K562 (cell line): ENCODE measurements at regions not wholly inside any gene's neighbourhood (a gene's known extent, or its start where the extent isn't known, plus 50 kb on each side); places are given as distances from the start of the nearest gene placed in this dataset.

Experiments used
- ATAC-seq: fragments of 200-7000 bp; cut with Tn5 transposase; 3 replicates; pipeline ENCODE4 v1.9.1; 2020; ENCODE audit warnings: moderate library complexity
- BruUV-seq: library from RNA; stranded (reverse); fragments of 400-500 nt; replicated peaks from 2 replicates; lab custom pipeline; 2021; lab: Mats Ljungman, UMichigan
- CTCF ChIA-PET: fragments of 300-600 bp; formaldehyde crosslinking; extraction: SDS; loops from one replicate; lab custom pipeline; 2021; ENCODE audit warnings: low intra/inter-chr PET ratio; lab: Yijun Ruan, JAX
- POLR2A ChIA-PET: fragments of 300-600, 350-650 bp; sonication (Branson Sonifier 250); formaldehyde crosslinking; extraction: SDS; loops from one replicate; lab custom pipeline; 2021; ENCODE audit warnings: antibody characterized with exemption, inconsistent platforms; lab: Yijun Ruan, JAX
- DNase-seq, 4 experiments: peaks; one replicate each; pipeline versions ENCODE4 v3.0.0 to v3.0.0-alpha.2; 2011 to 2018; ENCODE audit warnings: low spot score in 3 of 4, mixed read lengths in 3 of 4; ENCODE audit errors: extremely low read depth in 1 of 4
- FAIRE-seq: peaks from 2 replicates; lab custom pipeline; 2011; peaks lifted over from hg19 to GRCh38; lab: Jason Lieb, UNC
- H2AFZ ChIP-seq: 2 replicates; pipeline ENCODE4 v1.6.0; 2011; ENCODE audit warnings: low read depth, low read length, control low read depth, inconsistent platforms
- H3K27ac ChIP-seq: fragments of 200-600 bp; 3 replicates; pipeline ENCODE4 v1.8.0; 2011; ENCODE audit warnings: low read depth, mild to moderate bottlenecking, control low read depth, inconsistent platforms, low read length, moderate library complexity, mixed read lengths; ENCODE audit errors: extremely low read depth
- H3K27me3 ChIP-seq, 2 experiments: fragments of 300-600 bp in 1 of 2; 2 replicates in 1 of 2; 3 replicates in 1 of 2; pipeline versions ENCODE4 v1.6.0 to v1.8.0; 2011; ENCODE audit warnings: inconsistent platforms in 2 of 2, low read length in 2 of 2, mild to moderate bottlenecking in 1 of 2, mixed read lengths in 1 of 2, moderate library complexity in 1 of 2; ENCODE audit not compliant: control insufficient read depth in 2 of 2, insufficient read depth in 2 of 2
- H3K36me3 ChIP-seq: fragments of 300-600 bp; 3 replicates; pipeline ENCODE4 v1.8.0; 2011; ENCODE audit warnings: mild to moderate bottlenecking, low read length, inconsistent platforms; ENCODE audit not compliant: control insufficient read depth, insufficient read depth
- H3K4me1 ChIP-seq, 2 experiments: fragments of 200-600 bp in 1 of 2; replicated peaks in 1 of 2; 2 replicates in 1 of 2; 3 replicates in 1 of 2; pipeline versions ENCODE4 v1.5.1 to v1.8.0; 2011; ENCODE audit warnings: inconsistent platforms in 2 of 2, low read length in 2 of 2, mild to moderate bottlenecking in 1 of 2, mixed read lengths in 1 of 2, moderate library complexity in 1 of 2; ENCODE audit not compliant: control insufficient read depth in 2 of 2, insufficient read depth in 2 of 2
- H3K4me2 ChIP-seq: 2 replicates; pipeline ENCODE4 v1.6.1; 2011; ENCODE audit warnings: low read length, control low read depth, inconsistent platforms, mixed read lengths; ENCODE audit not compliant: insufficient read depth
- H3K4me3 ChIP-seq: fragments of 200-600 bp; sonication (generic), shearing (Covaris generic); 2 replicates; pipeline ENCODE4 v1.5.1; 2016; ENCODE audit warnings: control low read depth, inconsistent platforms
- H3K79me2 ChIP-seq: fragments of 200-600 bp; 3 replicates; pipeline ENCODE4 v1.8.0; 2011; ENCODE audit warnings: low read length, inconsistent platforms; ENCODE audit not compliant: control insufficient read depth, insufficient read depth
- H3K9ac ChIP-seq, 2 experiments: 2 replicates each; pipeline versions ENCODE4 v1.6.0 to v1.6.1; 2011; ENCODE audit warnings: low read depth in 2 of 2, low read length in 2 of 2, control low read depth in 1 of 2, inconsistent platforms in 1 of 2, mild to moderate bottlenecking in 1 of 2, mixed read lengths in 1 of 2; ENCODE audit not compliant: insufficient read depth in 1 of 2
- H3K9me1 ChIP-seq: one replicate; pipeline ENCODE4 v1.6.0; 2011; ENCODE audit warnings: inconsistent platforms, mild to moderate bottlenecking, low read length, moderate library complexity; ENCODE audit not compliant: control insufficient read depth, insufficient read depth
- H3K9me3 ChIP-seq: replicated peaks from 2 replicates; pipeline ENCODE4 v1.5.1; 2011; ENCODE audit warnings: low read depth, low read length, inconsistent platforms; ENCODE audit not compliant: control insufficient read depth, insufficient read depth
- H4K20me1 ChIP-seq: replicated peaks from 2 replicates; pipeline ENCODE4 v1.6.1; 2011; ENCODE audit warnings: low read length, inconsistent platforms, mixed read lengths; ENCODE audit not compliant: control insufficient read depth, insufficient read depth
- HCFC1 ChIP-seq: IDR thresholded peaks from 2 replicates; pipeline ENCODE4 v1.6.1; 2012; ENCODE audit warnings: low read depth, low read length, improper control_type of control experiment
- PHF21A ChIP-seq: fragments of 450-650 bp; IDR thresholded peaks from 2 replicates; pipeline ENCODE4 v1.6.1; 2017; ENCODE audit warnings: low read depth, borderline replicate concordance
- SMARCE1 ChIP-seq: fragments of 450-650 bp; IDR thresholded peaks from 2 replicates; pipeline ENCODE4 v1.7.1; 2016; ENCODE audit warnings: mild to moderate bottlenecking
- ZC3H11A ChIP-seq: IDR thresholded peaks from 2 replicates; pipeline ENCODE4 v1.6.1; 2012; ENCODE audit warnings: low read depth, low read length, improper control_type of control experiment
- ZNF212 ChIP-seq: fragments of 450-650 bp; formaldehyde crosslinking; IDR thresholded peaks from 2 replicates; pipeline ENCODE4 v1.4.0; 2020; ENCODE audit warnings: mild to moderate bottlenecking
- ZNF263 ChIP-seq: sonication (generic); formaldehyde crosslinking; IDR thresholded peaks from 2 replicates; pipeline ENCODE4 v1.8.0; 2022; ENCODE audit warnings: mild to moderate bottlenecking, missing genetic modification reagents, borderline replicate concordance
- WGBS: fragments of 100-300 bp; shearing (Covaris generic); methylation state at CpG from one replicate; pipeline ENCODE4 v1.1.6; 2016; ENCODE audit warnings: low coverage, mixed read lengths; ENCODE audit not compliant: insufficient coverage; ENCODE audit errors: missing lambda C conversion rate; 5-methylcytosine and 5-hydroxymethylcytosine counted together
- in situ Hi-C: fragments of 300-500 bp; cut with MboI; formaldehyde crosslinking; loops from 4 replicates; pipeline ENCODE4 v1.15.0; 2018; ENCODE audit warnings: inconsistent platforms, mixed read lengths
- intact Hi-C: fragments of 100-400 bp; cut with micrococcal nuclease; formaldehyde crosslinking; loops from 2 replicates; pipeline ENCODE4 v1.14.2; 2022
- TF ChIP-seq, protein P1 (sequence below): fragments of 450-650 bp; IDR thresholded peaks from 2 replicates; pipeline ENCODE4 v1.6.1; 2016; ENCODE audit warnings: low read depth
- TF ChIP-seq, protein P2 (sequence below): fragments of 450-650 bp; conservative IDR thresholded peaks from 2 replicates; pipeline ENCODE4 v1.6.1; 2016; ENCODE audit warnings: missing genetic modification characterization, low read depth, mild to moderate bottlenecking, missing compliant biosample characterization, moderate library complexity

DNA sequence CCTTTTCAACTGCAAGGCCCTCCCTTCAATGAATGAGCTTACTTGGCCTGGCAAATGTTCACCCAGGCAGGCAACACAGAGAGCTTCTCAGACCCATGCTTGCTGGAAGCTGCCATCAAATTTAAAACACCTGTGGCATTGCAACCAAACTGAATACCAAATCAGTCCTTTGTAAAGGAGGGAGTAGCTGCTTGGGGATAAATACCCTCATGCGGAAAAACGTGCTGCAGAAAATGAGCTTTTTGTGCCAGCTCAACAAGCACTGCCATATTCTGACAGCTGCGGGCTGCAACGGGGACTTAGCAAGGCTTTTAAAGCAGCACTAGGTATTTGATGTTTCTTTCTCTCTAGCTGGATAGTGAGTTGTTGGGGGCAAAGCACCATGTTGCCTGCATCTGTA is 119.7 kb downstream of the PLPPR4 start (continued):
- TF ChIP-seq, protein P1, sequence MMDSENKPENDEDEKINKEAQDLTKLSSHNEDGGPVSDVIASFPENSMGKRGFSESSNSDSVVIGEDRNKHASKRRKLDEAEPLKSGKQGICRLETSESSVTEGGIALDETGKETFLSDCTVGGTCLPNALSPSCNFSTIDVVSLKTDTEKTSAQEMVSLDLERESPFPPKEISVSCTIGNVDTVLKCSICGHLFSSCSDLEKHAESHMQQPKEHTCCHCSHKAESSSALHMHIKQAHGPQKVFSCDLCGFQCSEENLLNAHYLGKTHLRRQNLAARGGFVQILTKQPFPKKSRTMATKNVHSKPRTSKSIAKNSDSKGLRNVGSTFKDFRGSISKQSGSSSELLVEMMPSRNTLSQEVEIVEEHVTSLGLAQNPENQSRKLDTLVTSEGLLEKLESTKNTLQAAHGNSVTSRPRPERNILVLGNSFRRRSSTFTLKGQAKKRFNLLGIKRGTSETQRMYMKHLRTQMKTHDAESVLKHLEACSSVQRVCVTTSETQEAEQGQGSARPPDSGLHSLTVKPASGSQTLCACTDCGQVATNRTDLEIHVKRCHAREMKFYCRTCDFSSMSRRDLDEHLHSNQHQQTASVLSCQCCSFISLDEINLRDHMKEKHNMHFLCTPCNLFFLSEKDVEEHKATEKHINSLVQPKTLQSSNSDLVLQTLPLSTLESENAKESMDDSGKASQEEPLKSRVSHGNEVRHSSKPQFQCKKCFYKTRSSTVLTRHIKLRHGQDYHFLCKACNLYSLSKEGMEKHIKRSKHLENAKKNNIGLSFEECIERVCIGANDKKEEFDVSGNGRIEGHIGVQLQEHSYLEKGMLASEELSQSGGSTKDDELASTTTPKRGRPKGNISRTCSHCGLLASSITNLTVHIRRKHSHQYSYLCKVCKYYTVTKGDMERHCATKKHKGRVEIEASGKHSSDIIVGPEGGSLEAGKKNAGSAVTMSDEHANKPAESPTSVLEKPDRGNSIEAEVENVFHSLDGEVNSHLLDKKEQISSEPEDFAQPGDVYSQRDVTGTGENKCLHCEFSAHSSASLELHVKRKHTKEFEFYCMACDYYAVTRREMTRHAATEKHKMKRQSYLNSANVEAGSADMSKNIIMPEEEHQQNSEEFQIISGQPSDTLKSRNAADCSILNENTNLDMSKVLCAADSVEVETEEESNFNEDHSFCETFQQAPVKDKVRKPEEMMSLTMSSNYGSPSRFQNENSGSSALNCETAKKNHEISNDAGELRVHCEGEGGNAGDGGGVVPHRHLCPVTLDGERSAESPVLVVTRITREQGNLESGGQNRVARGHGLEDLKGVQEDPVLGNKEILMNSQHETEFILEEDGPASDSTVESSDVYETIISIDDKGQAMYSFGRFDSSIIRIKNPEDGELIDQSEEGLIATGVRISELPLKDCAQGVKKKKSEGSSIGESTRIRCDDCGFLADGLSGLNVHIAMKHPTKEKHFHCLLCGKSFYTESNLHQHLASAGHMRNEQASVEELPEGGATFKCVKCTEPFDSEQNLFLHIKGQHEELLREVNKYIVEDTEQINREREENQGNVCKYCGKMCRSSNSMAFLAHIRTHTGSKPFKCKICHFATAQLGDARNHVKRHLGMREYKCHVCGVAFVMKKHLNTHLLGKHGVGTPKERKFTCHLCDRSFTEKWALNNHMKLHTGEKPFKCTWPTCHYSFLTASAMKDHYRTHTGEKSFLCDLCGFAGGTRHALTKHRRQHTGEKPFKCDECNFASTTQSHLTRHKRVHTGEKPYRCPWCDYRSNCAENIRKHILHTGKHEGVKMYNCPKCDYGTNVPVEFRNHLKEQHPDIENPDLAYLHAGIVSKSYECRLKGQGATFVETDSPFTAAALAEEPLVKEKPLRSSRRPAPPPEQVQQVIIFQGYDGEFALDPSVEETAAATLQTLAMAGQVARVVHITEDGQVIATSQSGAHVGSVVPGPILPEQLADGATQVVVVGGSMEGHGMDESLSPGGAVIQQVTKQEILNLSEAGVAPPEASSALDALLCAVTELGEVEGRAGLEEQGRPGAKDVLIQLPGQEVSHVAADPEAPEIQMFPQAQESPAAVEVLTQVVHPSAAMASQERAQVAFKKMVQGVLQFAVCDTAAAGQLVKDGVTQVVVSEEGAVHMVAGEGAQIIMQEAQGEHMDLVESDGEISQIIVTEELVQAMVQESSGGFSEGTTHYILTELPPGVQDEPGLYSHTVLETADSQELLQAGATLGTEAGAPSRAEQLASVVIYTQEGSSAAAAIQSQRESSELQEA, result no peak

DNA sequence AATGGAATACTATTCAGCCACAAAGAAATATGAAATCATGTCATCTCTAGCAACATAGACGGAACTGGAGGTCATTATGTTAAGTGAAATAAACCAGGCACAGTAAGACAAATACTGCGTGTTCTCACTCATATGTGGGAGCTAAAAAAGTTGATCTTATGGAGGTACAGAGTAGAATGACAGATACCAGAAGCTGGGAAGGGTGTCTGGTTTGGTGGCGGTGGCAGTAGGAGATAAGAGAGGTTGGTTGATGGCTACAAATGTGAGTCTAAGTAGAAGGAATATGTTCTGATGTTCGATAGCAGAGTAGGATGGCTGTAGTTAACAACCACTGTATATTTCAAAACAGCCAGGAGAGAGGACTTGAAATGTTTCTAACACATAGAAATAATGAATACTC is 121.6 kb downstream of the PLPPR4 start:
- in situ Hi-C loops, result no loop called here
- no peak for TF ChIP-seq PHF21A
- TF ChIP-seq SMARCE1, result no peak
- no peak for TF ChIP-seq ZC3H11A
- no peak for TF ChIP-seq ZNF263 (CRISPR knock-in tag)
- TF ChIP-seq ZNF212, result no peak
- TF ChIP-seq HCFC1, result no peak
- TF ChIP-seq, protein P2, sequence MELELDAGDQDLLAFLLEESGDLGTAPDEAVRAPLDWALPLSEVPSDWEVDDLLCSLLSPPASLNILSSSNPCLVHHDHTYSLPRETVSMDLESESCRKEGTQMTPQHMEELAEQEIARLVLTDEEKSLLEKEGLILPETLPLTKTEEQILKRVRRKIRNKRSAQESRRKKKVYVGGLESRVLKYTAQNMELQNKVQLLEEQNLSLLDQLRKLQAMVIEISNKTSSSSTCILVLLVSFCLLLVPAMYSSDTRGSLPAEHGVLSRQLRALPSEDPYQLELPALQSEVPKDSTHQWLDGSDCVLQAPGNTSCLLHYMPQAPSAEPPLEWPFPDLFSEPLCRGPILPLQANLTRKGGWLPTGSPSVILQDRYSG (tag), result no peak

More for the DNA sequence above, 121.6 kb downstream of the PLPPR4 start:
- no peak for FAIRE-seq
- intact Hi-C loops, result no loop called here
- Histone ChIP-seq H3K4me3 (no peak overlapping the region), H3K27ac (no peak overlapping the region), H3K27me3 (no peaks in the 10 kb centered on the region), H3K36me3 (no peaks in the 10 kb centered on the region), H3K79me2 (no peaks in the 10 kb centered on the region), H3K4me2 (no peak overlapping the region), H4K20me1 (no peaks in the 10 kb centered on the region), H3K9me1 (no peaks in the 10 kb centered on the region), H3K9me3 (no peaks in the 10 kb centered on the region), H3K9ac (no peak overlapping the region), H2AFZ (no peak overlapping the region), H3K4me1 (no peaks in the 10 kb centered on the region)
- no TSS peak for BruUV-seq
- ChIA-PET CTCF (no interaction called here), POLR2A (no interaction called here)
- 0% methylated on average over 4 of the region's 4 CpGs for WGBS
- ATAC-seq, result no peak
- DNase-seq, result no peak
